B cell (primary cell): ENCODE measurements at regions not wholly inside any gene's neighbourhood (a gene's known extent, or its start where the extent isn't known, plus 50 kb on each side); places are given as distances from the start of the nearest gene placed in this dataset.
"Not testable (repeated sequence)": the region's sequence is repeated elsewhere in the genome, so short reads cannot be mapped to it uniquely, and the experiment has no call there.

Experiments
- ATAC-seq: fragments of 200-7000 bp; cut with Tn5 transposase; one replicate; pipeline ENCODE4 v1.10.0; 2021; ENCODE audit warnings: low read depth, mild to moderate bottlenecking, moderate number of reproducible peaks, moderate library complexity
- CTCF ChIA-PET: fragments of 350-600 bp; sonication (Branson Sonifier 250); formaldehyde crosslinking; loops from one replicate; lab custom pipeline; 2021; ENCODE audit warnings: antibody characterized with exemption, inconsistent platforms; lab: Charles Lee
- POLR2A ChIA-PET: fragments of 350-600 bp; sonication (Branson Sonifier 250); formaldehyde crosslinking; loops from one replicate; lab custom pipeline; 2021; ENCODE audit warnings: antibody characterized with exemption; lab: Charles Lee
- DNase-seq: peaks from one replicate; pipeline ENCODE4 v3.0.0; 2013
- H2AFZ ChIP-seq: 2 replicates; pipeline ENCODE4 v1.6.1; 2012; ENCODE audit warnings: mild to moderate bottlenecking, low read depth, low read length; ENCODE audit not compliant: insufficient read depth, poor library complexity, severe bottlenecking
- H3K27ac ChIP-seq, 2 donors: 1 replicate in 1 of 2; 2 replicates in 1 of 2; pipeline ENCODE4 v1.5.1; 2012 to 2013; ENCODE audit warnings: low read length in 2 of 2, mild to moderate bottlenecking in 2 of 2, moderate library complexity in 1 of 2
- H3K27me3 ChIP-seq, 4 experiments: fragments of 200-600 bp in 1 of 4; sonication (generic) in 1 of 4; replicated peaks in 1 of 4; 1 replicate in 2 of 4; 2 replicates in 2 of 4; pipeline versions ENCODE4 v1.6.1 to v1.7.0; 2013 to 2016; ENCODE audit warnings: low read length in 3 of 4, mild to moderate bottlenecking in 2 of 4, mixed read lengths in 1 of 4, moderate library complexity in 1 of 4; ENCODE audit not compliant: insufficient read depth in 4 of 4, control insufficient read depth in 3 of 4; ENCODE audit errors: control extremely low read depth in 1 of 4
- H3K36me3 ChIP-seq, 2 experiments: replicated peaks in 1 of 2; 1 replicate in 1 of 2; 2 replicates in 1 of 2; pipeline versions ENCODE4 v1.6.1 to v1.7.1; 2013; ENCODE audit warnings: low read length in 1 of 2; ENCODE audit not compliant: insufficient read depth in 2 of 2, control insufficient read depth in 1 of 2; ENCODE audit errors: control extremely low read depth in 1 of 2, extremely low read depth in 1 of 2
- H3K4me1 ChIP-seq, 2 donors: fragments of 200-600 bp in 1 of 2; sonication (generic) in 1 of 2; 1 replicate in 1 of 2; 2 replicates in 1 of 2; pipeline versions ENCODE4 v1.5.1 to v1.6.1; 2013 to 2017; ENCODE audit warnings: low read length in 2 of 2; ENCODE audit not compliant: control insufficient read depth in 2 of 2, insufficient read depth in 2 of 2
- H3K4me2 ChIP-seq: replicated peaks from 2 replicates; pipeline ENCODE3; 2012; ENCODE audit warnings: mild to moderate bottlenecking, low read depth, low read length; ENCODE audit not compliant: poor library complexity, severe bottlenecking
- H3K4me3 ChIP-seq, 5 experiments: fragments of 200-600 bp in 1 of 5; sonication (generic) in 1 of 5; 1 replicate in 3 of 5; 2 replicates in 2 of 5; pipeline versions ENCODE4 v1.5.1 to v1.7.0; 2011 to 2016; ENCODE audit warnings: low read length in 4 of 5, mild to moderate bottlenecking in 4 of 5, low read depth in 2 of 5, control low read depth in 1 of 5, moderate library complexity in 1 of 5; ENCODE audit not compliant: insufficient read depth in 1 of 5; ENCODE audit errors: control extremely low read depth in 1 of 5, extremely low read depth in 1 of 5
- H3K79me2 ChIP-seq: fragments of 200-600 bp; sonication (generic); one replicate; pipeline ENCODE4 v1.6.0; 2016; ENCODE audit warnings: low read length; ENCODE audit not compliant: control insufficient read depth, insufficient read depth
- H3K9ac ChIP-seq: fragments of 200-600 bp; sonication (generic); 2 replicates; pipeline ENCODE4 v1.6.1; 2017; ENCODE audit warnings: mild to moderate bottlenecking, low read length, moderate library complexity
- H3K9me3 ChIP-seq, 3 donors: one replicate each; pipeline versions ENCODE4 v1.6.1 to v1.7.1; 2013; ENCODE audit warnings: low read length in 2 of 3; ENCODE audit not compliant: control insufficient read depth in 2 of 3, insufficient read depth in 1 of 3; ENCODE audit errors: control extremely low read depth in 1 of 3
- H4K20me1 ChIP-seq: 2 replicates; pipeline ENCODE4 v1.6.0; 2012; ENCODE audit warnings: mild to moderate bottlenecking, low read length; ENCODE audit not compliant: insufficient read depth, control insufficient read depth, poor library complexity, severe bottlenecking
- H3K27ac Mint-ChIP-seq: one replicate; pipeline ENCODE4 v1.8.0; 2021; ENCODE audit warnings: mixed read lengths
- H3K27me3 Mint-ChIP-seq: one replicate; pipeline ENCODE4 v1.8.0; 2021; ENCODE audit warnings: mixed read lengths
- H3K4me1 Mint-ChIP-seq: one replicate; pipeline ENCODE4 v1.8.0; 2021; ENCODE audit warnings: mixed read lengths
- H3K4me3 Mint-ChIP-seq: one replicate; pipeline ENCODE4 v1.8.0; 2021; ENCODE audit warnings: mixed read lengths
- H3K9me3 Mint-ChIP-seq: one replicate; pipeline ENCODE4 v1.8.0; 2022; ENCODE audit warnings: mixed read lengths; ENCODE audit not compliant: insufficient read depth
- EZH2 ChIP-seq: IDR thresholded peaks from 2 replicates; pipeline ENCODE4 v1.6.1; 2012; ENCODE audit warnings: borderline replicate concordance, low read depth, mild to moderate bottlenecking, moderate library complexity, low read length; ENCODE audit not compliant: insufficient read depth, poor library complexity, severe bottlenecking
- WGBS: methylation state at CpG from one replicate; pipeline ENCODE4 v1.1.5; 2013; ENCODE audit warnings: missing lambda C conversion rate; ENCODE audit not compliant: insufficient coverage; 5-methylcytosine and 5-hydroxymethylcytosine counted together
- intact Hi-C: fragments of 100-400 bp; cut with micrococcal nuclease; formaldehyde crosslinking; loops from one replicate; pipeline ENCODE4 v1.10.0; 2022
- TF ChIP-seq, protein P1 (sequence below): fragments of 200-600 bp; IDR thresholded peaks from one replicate; pipeline ENCODE4 v1.8.0; 2022; ENCODE audit warnings: antibody characterized with exemption, mild to moderate bottlenecking

DNA sequence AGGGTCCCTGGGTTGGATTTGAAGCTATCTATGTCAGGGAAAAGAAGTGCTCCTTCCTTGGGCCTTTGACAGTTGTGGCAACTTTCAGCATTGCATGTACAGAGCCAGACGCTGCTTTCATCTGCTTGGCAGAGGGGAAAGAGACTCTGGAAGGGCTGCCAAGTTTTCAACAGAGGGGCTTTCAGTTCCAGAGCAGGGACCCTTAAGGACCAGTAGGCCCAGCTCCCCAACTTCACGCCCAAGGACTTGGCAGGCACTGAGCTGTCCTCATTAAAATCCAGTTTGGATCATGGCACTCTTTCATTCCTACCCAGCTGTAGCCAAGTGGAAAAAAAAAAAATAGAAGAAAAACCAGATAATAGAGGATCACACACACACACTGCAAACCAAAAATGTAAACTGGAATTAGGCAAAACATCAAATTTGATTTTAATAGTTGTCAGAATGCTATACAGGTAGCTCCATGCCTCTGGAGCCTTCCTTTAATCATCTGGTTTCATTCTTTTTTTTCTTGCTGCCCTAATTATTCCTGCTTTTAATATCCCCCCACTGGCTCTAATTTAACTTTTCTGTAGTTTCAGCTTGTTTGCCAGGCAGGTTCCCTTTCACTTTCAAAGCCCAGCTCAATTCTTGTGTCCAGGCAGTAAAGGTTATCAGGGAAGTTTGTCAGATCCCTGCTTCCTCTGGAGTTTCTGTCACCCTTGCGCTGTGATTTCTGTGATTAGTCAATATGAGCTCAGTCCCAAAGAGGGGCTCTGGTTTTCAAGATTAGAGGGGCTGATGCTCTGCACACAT, 702.6 kb upstream of the CDH8 start:
- ATAC-seq (no peak), DNase-seq (no peak)
- Histone ChIP-seq H3K27ac (no peak overlapping the region), H4K20me1 (no peaks in the 10 kb centered on the region), H2AFZ (no peak overlapping the region), H3K4me1 (no peaks in the 10 kb centered on the region), H3K4me2 (no peak overlapping the region), H3K9ac (no peak overlapping the region), H3K27me3 (no peaks in the 10 kb centered on the region), H3K9me3 (no peaks in the 10 kb centered on the region), H3K36me3 (no peaks in the 10 kb centered on the region), H3K79me2 (no peaks in the 10 kb centered on the region), H3K4me3 (no peak overlapping the region)
- TF ChIP-seq, protein P1, sequence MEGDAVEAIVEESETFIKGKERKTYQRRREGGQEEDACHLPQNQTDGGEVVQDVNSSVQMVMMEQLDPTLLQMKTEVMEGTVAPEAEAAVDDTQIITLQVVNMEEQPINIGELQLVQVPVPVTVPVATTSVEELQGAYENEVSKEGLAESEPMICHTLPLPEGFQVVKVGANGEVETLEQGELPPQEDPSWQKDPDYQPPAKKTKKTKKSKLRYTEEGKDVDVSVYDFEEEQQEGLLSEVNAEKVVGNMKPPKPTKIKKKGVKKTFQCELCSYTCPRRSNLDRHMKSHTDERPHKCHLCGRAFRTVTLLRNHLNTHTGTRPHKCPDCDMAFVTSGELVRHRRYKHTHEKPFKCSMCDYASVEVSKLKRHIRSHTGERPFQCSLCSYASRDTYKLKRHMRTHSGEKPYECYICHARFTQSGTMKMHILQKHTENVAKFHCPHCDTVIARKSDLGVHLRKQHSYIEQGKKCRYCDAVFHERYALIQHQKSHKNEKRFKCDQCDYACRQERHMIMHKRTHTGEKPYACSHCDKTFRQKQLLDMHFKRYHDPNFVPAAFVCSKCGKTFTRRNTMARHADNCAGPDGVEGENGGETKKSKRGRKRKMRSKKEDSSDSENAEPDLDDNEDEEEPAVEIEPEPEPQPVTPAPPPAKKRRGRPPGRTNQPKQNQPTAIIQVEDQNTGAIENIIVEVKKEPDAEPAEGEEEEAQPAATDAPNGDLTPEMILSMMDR, result no peak
- TF ChIP-seq EZH2, result no peak
- CTCF ChIA-PET, result no interaction called here
- intact Hi-C loops, result no loop called here
- POLR2A ChIA-PET, result no interaction called here
- 82% methylated on average over 1 of the region's 3 CpGs for WGBS
- Mint-ChIP-seq H3K9me3 (peaks cover 7% of the 10 kb centered on the region), H3K27ac (no peak overlapping the region), H3K27me3 (no peaks in the 10 kb centered on the region), H3K4me3 (no peak overlapping the region), H3K4me1 (no peaks in the 10 kb centered on the region)

DNA sequence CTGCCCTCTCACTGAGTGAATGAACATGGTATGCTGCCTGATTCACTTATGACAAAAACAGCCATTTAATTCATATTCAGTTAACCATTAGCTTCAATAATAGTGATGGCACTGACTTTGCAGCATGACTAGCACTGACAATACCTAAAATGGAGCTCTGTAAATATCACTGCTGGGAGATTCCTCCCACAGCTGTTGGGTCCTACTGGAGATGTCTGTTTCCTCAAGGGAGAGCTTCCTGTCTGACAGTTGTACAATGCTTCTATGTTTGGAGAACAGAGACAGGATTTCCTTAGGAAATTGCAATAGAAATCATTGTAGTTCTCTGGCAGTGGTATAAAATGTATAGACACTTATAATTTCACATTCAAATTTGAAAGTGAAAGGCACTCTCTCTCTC, 695.9 kb upstream of the CDH8 start:
- Histone ChIP-seq H3K27me3 (no peaks in the 10 kb centered on the region), H2AFZ (no peak overlapping the region), H3K9ac (no peak overlapping the region), H4K20me1 (no peaks in the 10 kb centered on the region), H3K4me2 (no peak overlapping the region), H3K36me3 (no peaks in the 10 kb centered on the region), H3K4me3 (no peak overlapping the region), H3K27ac (no peak overlapping the region), H3K79me2 (no peaks in the 10 kb centered on the region), H3K9me3 (peaks cover 0 to 4% (median 0%) of the 10 kb centered on the region in 3 donors), H3K4me1 (no peaks in the 10 kb centered on the region)
- peaks cover 3% of the 10 kb centered on the region for H3K9me3 Mint-ChIP-seq
- H3K27ac Mint-ChIP-seq, result no peak overlapping the region
- ChIA-PET CTCF (interaction anchor here (0.6 to 1.5 kb wide), 2 partner anchors 14 to 34 kb away, joined by 3 to 4 read pairs; no protein-coding TSS in a partner anchor), POLR2A (no interaction called here)
- no peaks in the 10 kb centered on the region for H3K4me1 Mint-ChIP-seq
- no peak for DNase-seq
- intact Hi-C loops, result no loop called here
- H3K27me3 Mint-ChIP-seq, result no peaks in the 10 kb centered on the region
- no peak overlapping the region for H3K4me3 Mint-ChIP-seq
- ATAC-seq, result no peak
- TF ChIP-seq, protein P1, result no peak
- TF ChIP-seq EZH2, result no peak

DNA sequence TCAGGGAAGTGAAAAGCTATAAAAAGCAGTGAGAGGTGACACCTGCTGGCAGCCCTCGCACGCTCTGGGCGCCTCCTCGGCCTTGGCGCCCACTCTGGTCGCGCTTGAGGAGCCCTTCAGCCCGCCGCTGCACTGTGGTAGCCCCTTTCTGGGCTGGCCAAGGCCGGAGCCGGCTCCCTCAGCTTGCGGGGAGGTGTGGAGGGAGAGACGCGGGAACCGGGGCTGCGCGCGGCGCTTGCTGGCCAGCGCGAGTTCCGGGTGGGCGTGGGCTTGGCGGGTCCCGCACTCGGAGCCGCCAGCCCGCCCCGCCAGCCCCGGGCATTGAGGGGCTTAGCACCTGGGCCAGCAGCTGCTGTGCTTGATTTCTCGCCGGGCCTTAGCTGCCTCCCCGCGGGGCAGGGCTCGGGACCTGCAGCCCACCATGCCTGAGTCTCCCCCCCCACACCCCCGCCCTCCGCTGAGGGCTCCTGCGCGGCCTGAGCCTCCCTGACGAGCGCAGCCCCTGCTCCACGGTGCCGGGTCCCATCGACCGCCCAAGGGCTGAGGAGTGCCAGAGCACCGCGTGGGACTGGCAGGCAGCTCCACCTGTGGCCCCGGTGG, 688.5 kb upstream of the CDH8 start:
- ATAC-seq, H3K9me3 Mint-ChIP-seq, H3K4me2 ChIP-seq, H3K4me1 Mint-ChIP-seq, H3K36me3 ChIP-seq, H3K27me3 Mint-ChIP-seq, H3K27ac Mint-ChIP-seq, H3K9ac ChIP-seq, POLR2A ChIA-PET, H3K27me3 ChIP-seq, H4K20me1 ChIP-seq, H2AFZ ChIP-seq, H3K79me2 ChIP-seq, H3K4me3 ChIP-seq, CTCF ChIA-PET, DNase-seq, H3K4me3 Mint-ChIP-seq, intact Hi-C loops, H3K4me1 ChIP-seq, H3K27ac ChIP-seq: not testable (repeated sequence)
- peaks cover 0 to 13% (median 1%) of the 10 kb centered on the region in 3 donors for H3K9me3 ChIP-seq
- WGBS, result 89% methylated on average over 45 of the region's 48 CpGs
